HCT116 (cell line): ENCODE measurements at regions not wholly inside any gene's neighbourhood (a gene's known extent, or its start where the extent isn't known, plus 50 kb on each side); places are given as distances from the start of the nearest gene placed in this dataset.

Experiments
- ATAC-seq: fragments of 200-7000 bp; cut with Tn5 transposase; 2 replicates; pipeline ENCODE4 v1.9.1; 2020; ENCODE audit warnings: mild to moderate bottlenecking, moderate library complexity
- BruUV-seq: library from RNA; stranded (reverse); fragments of 400-500 nt; replicated peaks from 2 replicates; lab custom pipeline; 2021; lab: Mats Ljungman, UMichigan
- CTCF ChIA-PET: fragments of 300-600 bp; sonication (Branson Sonifier 250); formaldehyde crosslinking; loops from one replicate; lab custom pipeline; 2021; ENCODE audit warnings: antibody characterized with exemption; lab: Charles Lee
- POLR2A ChIA-PET: fragments of 300-600, 350-600 bp; sonication (Branson Sonifier 250); formaldehyde crosslinking; loops from one replicate; lab custom pipeline; 2021; ENCODE audit warnings: antibody characterized with exemption; lab: Charles Lee
- RAD21 ChIA-PET, 2 experiments: fragments of 300-600 bp; sonication (Branson Sonifier 250); formaldehyde crosslinking; loops; one replicate each; lab custom pipeline; 2023; ENCODE audit warnings: low total read pairs in 2 of 2; ENCODE audit not compliant: uncharacterized antibody in 2 of 2, unreplicated experiment in 2 of 2, low non-redundant PET in 1 of 2; lab: Charles Lee
- DNase-seq: peaks from one replicate; pipeline ENCODE4 v3.0.0-alpha.2; 2010; ENCODE audit warnings: low read depth, low spot score
- H2AFZ ChIP-seq: fragments of 200-600 bp; shearing (Covaris generic), sonication (generic); 2 replicates; pipeline ENCODE4 v1.6.1; 2017; ENCODE audit warnings: low read depth, mixed run types, mixed read lengths, antibody characterized with exemption, low read length; ENCODE audit not compliant: poor library complexity, severe bottlenecking
- H3K27ac ChIP-seq: 2 replicates; pipeline ENCODE4 v1.5.1; 2012; ENCODE audit warnings: low read depth, low read length
- H3K27me3 ChIP-seq: fragments of 200-600 bp; sonication (generic); 2 replicates; pipeline ENCODE4 v1.6.1; 2016; ENCODE audit warnings: mixed run types, low read length, mixed read lengths; ENCODE audit not compliant: insufficient read depth
- H3K36me3 ChIP-seq, 2 experiments: fragments of 200-500 bp in 1 of 2; fragments of 200-600 bp in 1 of 2; sonication (Bioruptor generic) in 1 of 2; sonication (generic) in 1 of 2; 2 replicates each; pipeline versions ENCODE4 v1.5.1 to v1.6.1; 2014 to 2016; ENCODE audit warnings: low read length in 2 of 2, inconsistent platforms in 1 of 2, mixed read lengths in 1 of 2, mixed run types in 1 of 2; ENCODE audit not compliant: insufficient read depth in 2 of 2, control insufficient read depth in 1 of 2
- H3K4me1 ChIP-seq, 2 experiments: fragments of 200-600 bp in 1 of 2; sonication (generic) in 1 of 2; 2 replicates each; pipeline versions ENCODE4 v1.5.1 to v1.6.1; 2012 to 2017; ENCODE audit warnings: low read length in 2 of 2, inconsistent platforms in 1 of 2, mild to moderate bottlenecking in 1 of 2, mixed read lengths in 1 of 2, mixed run types in 1 of 2, moderate library complexity in 1 of 2; ENCODE audit not compliant: insufficient read depth in 2 of 2, control insufficient read depth in 1 of 2
- H3K4me2 ChIP-seq: fragments of 200-600 bp; sonication (generic); 2 replicates; pipeline ENCODE4 v1.6.1; 2017; ENCODE audit warnings: mixed run types, low read length, mixed read lengths
- H3K4me3 ChIP-seq, 2 experiments: fragments of 200-600 bp in 1 of 2; sonication (generic) in 1 of 2; replicated peaks in 1 of 2; 2 replicates each; pipeline ENCODE4 v1.5.1; 2011 to 2016; ENCODE audit warnings: low read length in 2 of 2, control low read depth in 1 of 2, low read depth in 1 of 2, mild to moderate bottlenecking in 1 of 2, mixed read lengths in 1 of 2, mixed run types in 1 of 2
- H3K79me2 ChIP-seq: fragments of 200-600 bp; sonication (generic); 2 replicates; pipeline ENCODE4 v1.6.1; 2017; ENCODE audit warnings: mild to moderate bottlenecking, mixed run types, low read length, moderate library complexity, mixed read lengths; ENCODE audit not compliant: insufficient read depth
- H3K9ac ChIP-seq: fragments of 200-600 bp; sonication (generic); 2 replicates; pipeline ENCODE4 v1.6.1; 2016; ENCODE audit warnings: low read length, mixed read lengths
- H3K9me2 ChIP-seq: fragments of 200-600 bp; sonication (generic), shearing (Covaris generic); 2 replicates; pipeline ENCODE4 v1.6.1; 2017; ENCODE audit warnings: mixed run types, mild to moderate bottlenecking, moderate library complexity; ENCODE audit not compliant: insufficient read depth
- H3K9me3 ChIP-seq, 2 experiments: fragments of 200-500 bp in 1 of 2; fragments of 200-600 bp in 1 of 2; sonication (Bioruptor generic) in 1 of 2; sonication (generic) in 1 of 2; 2 replicates each; pipeline ENCODE4 v1.6.1; 2014 to 2017; ENCODE audit warnings: low read length in 2 of 2, mixed read lengths in 2 of 2, inconsistent platforms in 1 of 2, low read depth in 1 of 2, mild to moderate bottlenecking in 1 of 2, mixed run types in 1 of 2, moderate library complexity in 1 of 2; ENCODE audit not compliant: control insufficient read depth in 1 of 2, insufficient read depth in 1 of 2
- H4K20me1 ChIP-seq: fragments of 200-600 bp; sonication (generic), shearing (Covaris generic); 2 replicates; pipeline ENCODE4 v1.6.1; 2017; ENCODE audit warnings: mixed run types, mild to moderate bottlenecking, moderate library complexity; ENCODE audit not compliant: insufficient read depth
- CBX3 ChIP-seq: IDR thresholded peaks from 2 replicates; pipeline ENCODE4 v1.6.1; 2012; ENCODE audit warnings: low read depth
- ELF1 ChIP-seq: IDR thresholded peaks from 2 replicates; pipeline ENCODE4 v1.6.1; 2012; ENCODE audit warnings: low read depth, borderline replicate concordance
- EZH2 ChIP-seq: fragments of 200-600 bp; sonication (generic); IDR thresholded peaks from 2 replicates; pipeline ENCODE4 v1.6.1; 2017; ENCODE audit warnings: antibody characterized with exemption, mixed run types
- EZH2phosphoT487 ChIP-seq: fragments of 200-600 bp; IDR thresholded peaks from 2 replicates; pipeline ENCODE4 v1.6.1; 2018; ENCODE audit warnings: antibody characterized with exemption, borderline replicate concordance
- POLR2AphosphoS5 ChIP-seq: IDR thresholded peaks from 2 replicates; pipeline ENCODE4 v1.6.1; 2011; ENCODE audit warnings: mild to moderate bottlenecking, low read depth, low read length, moderate library complexity
- SP1 ChIP-seq: IDR thresholded peaks from 2 replicates; pipeline ENCODE4 v1.6.1; 2012; ENCODE audit warnings: low read depth
- ZFX ChIP-seq: fragments of 450-650 bp; IDR thresholded peaks from 2 replicates; pipeline ENCODE4 v1.6.1; 2017
- intact Hi-C: fragments of 100-400 bp; cut with micrococcal nuclease; formaldehyde crosslinking; loops from 2 replicates; pipeline ENCODE4 v1.10.0; 2022
- TF ChIP-seq, protein P1 (sequence below): IDR thresholded peaks from 2 replicates; pipeline ENCODE4 v1.6.1; 2011; ENCODE audit warnings: mild to moderate bottlenecking, low read length, moderate library complexity; ENCODE audit not compliant: insufficient replicate concordance; ENCODE audit errors: extremely low read depth
- TF ChIP-seq, protein P2 (sequence below): IDR thresholded peaks from 2 replicates; pipeline ENCODE4 v1.6.1; 2012
- TF ChIP-seq, protein P3 (sequence below), 3 experiments: fragments of 200-600 bp in 1 of 3; sonication (generic) in 1 of 3; IDR thresholded peaks in 2 of 3; conservative IDR thresholded peaks in 1 of 3; 2 replicates each; pipeline ENCODE4 v1.5.1; 2012 to 2017; ENCODE audit warnings: low read depth in 2 of 3, low read length in 2 of 3, antibody characterized with exemption in 1 of 3, borderline replicate concordance in 1 of 3, control low read depth in 1 of 3, mild to moderate bottlenecking in 1 of 3, mixed read lengths in 1 of 3, mixed run types in 1 of 3, moderate library complexity in 1 of 3; ENCODE audit not compliant: insufficient read depth in 1 of 3

DNA sequence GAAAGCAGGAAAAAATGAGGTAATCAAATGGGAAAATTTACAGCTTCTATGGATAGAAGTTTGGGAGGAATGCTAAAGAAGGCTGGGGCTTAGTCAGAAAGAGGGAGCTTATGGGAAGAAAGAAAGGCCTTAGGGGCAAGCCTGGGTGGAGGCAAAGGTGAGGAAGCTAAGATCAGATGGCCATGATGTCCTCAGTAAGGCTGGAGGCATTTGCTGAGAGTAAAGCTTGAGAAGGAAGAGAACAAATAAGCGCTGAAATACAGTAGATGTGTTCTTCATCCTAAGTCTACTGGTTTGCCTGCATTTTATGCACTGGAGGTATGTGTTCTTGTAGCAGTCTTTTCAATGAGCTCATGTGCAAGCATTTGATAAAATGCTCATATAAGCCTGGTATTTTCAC is 355.4 kb downstream of the BRINP2 start:
- no peak overlapping the region for H3K4me3 ChIP-seq
- CTCF ChIA-PET: no interaction called here
- no peak overlapping the region for H2AFZ ChIP-seq
- H4K20me1 ChIP-seq: no peaks in the 10 kb centered on the region
- POLR2A ChIA-PET: no interaction called here
- no peaks in the 10 kb centered on the region for H3K4me1 ChIP-seq
- no peak overlapping the region for H3K27ac ChIP-seq
- no peaks in the 10 kb centered on the region for H3K36me3 ChIP-seq
- intact Hi-C loops: no loop called here
- H3K4me2 ChIP-seq: no peak overlapping the region
- RAD21 ChIA-PET: no interaction called here
- no peaks in the 10 kb centered on the region for H3K9me3 ChIP-seq
- H3K9ac ChIP-seq: no peak overlapping the region
- H3K79me2 ChIP-seq: no peaks in the 10 kb centered on the region
- no TSS peak for BruUV-seq
- ATAC-seq: no peak
- no peak for DNase-seq
- no peaks in the 10 kb centered on the region for H3K9me2 ChIP-seq
- no peak for TF ChIP-seq POLR2AphosphoS5
- no peak for TF ChIP-seq SP1
- no peak for TF ChIP-seq ZFX
- no peak for TF ChIP-seq ELF1
- TF ChIP-seq, protein P1, sequence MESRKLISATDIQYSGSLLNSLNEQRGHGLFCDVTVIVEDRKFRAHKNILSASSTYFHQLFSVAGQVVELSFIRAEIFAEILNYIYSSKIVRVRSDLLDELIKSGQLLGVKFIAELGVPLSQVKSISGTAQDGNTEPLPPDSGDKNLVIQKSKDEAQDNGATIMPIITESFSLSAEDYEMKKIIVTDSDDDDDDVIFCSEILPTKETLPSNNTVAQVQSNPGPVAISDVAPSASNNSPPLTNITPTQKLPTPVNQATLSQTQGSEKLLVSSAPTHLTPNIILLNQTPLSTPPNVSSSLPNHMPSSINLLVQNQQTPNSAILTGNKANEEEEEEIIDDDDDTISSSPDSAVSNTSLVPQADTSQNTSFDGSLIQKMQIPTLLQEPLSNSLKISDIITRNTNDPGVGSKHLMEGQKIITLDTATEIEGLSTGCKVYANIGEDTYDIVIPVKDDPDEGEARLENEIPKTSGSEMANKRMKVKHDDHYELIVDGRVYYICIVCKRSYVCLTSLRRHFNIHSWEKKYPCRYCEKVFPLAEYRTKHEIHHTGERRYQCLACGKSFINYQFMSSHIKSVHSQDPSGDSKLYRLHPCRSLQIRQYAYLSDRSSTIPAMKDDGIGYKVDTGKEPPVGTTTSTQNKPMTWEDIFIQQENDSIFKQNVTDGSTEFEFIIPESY: no peak
- TF ChIP-seq, protein P2, sequence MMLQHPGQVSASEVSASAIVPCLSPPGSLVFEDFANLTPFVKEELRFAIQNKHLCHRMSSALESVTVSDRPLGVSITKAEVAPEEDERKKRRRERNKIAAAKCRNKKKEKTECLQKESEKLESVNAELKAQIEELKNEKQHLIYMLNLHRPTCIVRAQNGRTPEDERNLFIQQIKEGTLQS: no peak
- no peak for TF ChIP-seq EZH2phosphoT487
- no peak for TF ChIP-seq CBX3
- TF ChIP-seq, protein P3, sequence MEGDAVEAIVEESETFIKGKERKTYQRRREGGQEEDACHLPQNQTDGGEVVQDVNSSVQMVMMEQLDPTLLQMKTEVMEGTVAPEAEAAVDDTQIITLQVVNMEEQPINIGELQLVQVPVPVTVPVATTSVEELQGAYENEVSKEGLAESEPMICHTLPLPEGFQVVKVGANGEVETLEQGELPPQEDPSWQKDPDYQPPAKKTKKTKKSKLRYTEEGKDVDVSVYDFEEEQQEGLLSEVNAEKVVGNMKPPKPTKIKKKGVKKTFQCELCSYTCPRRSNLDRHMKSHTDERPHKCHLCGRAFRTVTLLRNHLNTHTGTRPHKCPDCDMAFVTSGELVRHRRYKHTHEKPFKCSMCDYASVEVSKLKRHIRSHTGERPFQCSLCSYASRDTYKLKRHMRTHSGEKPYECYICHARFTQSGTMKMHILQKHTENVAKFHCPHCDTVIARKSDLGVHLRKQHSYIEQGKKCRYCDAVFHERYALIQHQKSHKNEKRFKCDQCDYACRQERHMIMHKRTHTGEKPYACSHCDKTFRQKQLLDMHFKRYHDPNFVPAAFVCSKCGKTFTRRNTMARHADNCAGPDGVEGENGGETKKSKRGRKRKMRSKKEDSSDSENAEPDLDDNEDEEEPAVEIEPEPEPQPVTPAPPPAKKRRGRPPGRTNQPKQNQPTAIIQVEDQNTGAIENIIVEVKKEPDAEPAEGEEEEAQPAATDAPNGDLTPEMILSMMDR (IDR thresholded peaks at IDR 0.05 in 2 of 3, conservative IDR thresholded peaks at IDR 0.05 in 1 of 3; ENCODE audit: borderline replicate concordance in 1 of 3, insufficient read depth in 1 of 3, low read depth in 2 of 3, low read length in 2 of 3): no peak
- TF ChIP-seq EZH2: no peak
- peaks cover 19% of the 10 kb centered on the region; the same call in 1 of the 2 replicates for H3K27me3 ChIP-seq
